IMR-90 (cell line): ENCODE measurements at regions not wholly inside any gene's neighbourhood (a gene's known extent, or its start where the extent isn't known, plus 50 kb on each side); places are given as distances from the start of the nearest gene placed in this dataset.

Experiments used
- ATAC-seq: fragments of 200-7000 bp; cut with Tn5 transposase; 2 replicates; pipeline ENCODE4 v1.9.1; 2020; ENCODE audit warnings: low read depth, mild to moderate bottlenecking, moderate library complexity
- BruUV-seq: library from RNA; stranded (reverse); fragments of 400-500 nt; replicated peaks from 2 replicates; lab custom pipeline; 2021; lab: Mats Ljungman, UMichigan
- CTCF ChIA-PET: fragments of 300-600 bp; formaldehyde crosslinking; extraction: SDS; loops from one replicate; lab custom pipeline; 2021; ENCODE audit warnings: antibody characterized with exemption; lab: Yijun Ruan, JAX
- POLR2A ChIA-PET: fragments of 300-600 bp; sonication (Branson Sonifier 250); formaldehyde crosslinking; loops from one replicate; lab custom pipeline; 2022; ENCODE audit warnings: antibody characterized with exemption; ENCODE audit not compliant: unreplicated experiment; lab: Charles Lee
- DNase-seq: peaks from one replicate; pipeline ENCODE4 v3.0.0; 2013
- H2AFZ ChIP-seq: replicated peaks from 2 replicates; pipeline ENCODE3; 2013; ENCODE audit warnings: low read length, mild to moderate bottlenecking; ENCODE audit not compliant: poor library complexity
- H2AK5ac ChIP-seq: 2 replicates; pipeline ENCODE4 v1.6.1; 2013; ENCODE audit warnings: low read depth, low read length, inconsistent platforms
- H2AK9ac ChIP-seq: replicated peaks from 2 replicates; pipeline ENCODE3; 2013; ENCODE audit warnings: mild to moderate bottlenecking, low read depth, low read length, moderate library complexity; ENCODE audit not compliant: poor library complexity
- H2BK120ac ChIP-seq: 2 replicates; pipeline ENCODE4 v1.6.1; 2013; ENCODE audit warnings: low read depth, low read length, inconsistent platforms
- H2BK15ac ChIP-seq: 3 replicates; pipeline ENCODE4 v1.6.1; 2013; ENCODE audit warnings: low read depth, low read length, inconsistent platforms
- H2BK20ac ChIP-seq: 2 replicates; pipeline ENCODE4 v1.6.1; 2013; ENCODE audit warnings: low read depth, mild to moderate bottlenecking, inconsistent platforms, low read length, moderate library complexity
- H2BK5ac ChIP-seq: 2 replicates; pipeline ENCODE4 v1.6.1; 2013; ENCODE audit warnings: mild to moderate bottlenecking, low read depth, low read length, inconsistent platforms; ENCODE audit not compliant: poor library complexity, severe bottlenecking
- H3K14ac ChIP-seq: replicated peaks from 2 replicates; pipeline ENCODE4 v1.6.1; 2013; ENCODE audit warnings: low read depth, low read length, inconsistent platforms
- H3K18ac ChIP-seq: 2 replicates; pipeline ENCODE4 v1.6.1; 2013; ENCODE audit warnings: low read depth, low read length, control low read depth
- H3K23ac ChIP-seq: 2 replicates; pipeline ENCODE4 v1.6.1; 2013; ENCODE audit warnings: low read depth, low read length, inconsistent platforms
- H3K27ac ChIP-seq: 2 replicates; pipeline ENCODE4 v1.5.1; 2013; ENCODE audit warnings: mild to moderate bottlenecking, control low read depth, low read length; ENCODE audit not compliant: insufficient read depth
- H3K27me3 ChIP-seq: 2 replicates; pipeline ENCODE4 v1.6.1; 2013; ENCODE audit warnings: low read length; ENCODE audit not compliant: control insufficient read depth, insufficient read depth
- H3K36me3 ChIP-seq: 2 replicates; pipeline ENCODE4 v1.6.1; 2013; ENCODE audit warnings: low read length, mixed read lengths; ENCODE audit not compliant: control insufficient read depth, insufficient read depth
- H3K4ac ChIP-seq: 2 replicates; pipeline ENCODE4 v1.6.1; 2013; ENCODE audit warnings: low read depth, low read length, inconsistent platforms
- H3K4me1 ChIP-seq: 2 replicates; pipeline ENCODE4 v1.6.1; 2013; ENCODE audit warnings: low read length, mixed read lengths; ENCODE audit not compliant: control insufficient read depth, insufficient read depth
- H3K4me2 ChIP-seq: 2 replicates; pipeline ENCODE4 v1.6.1; 2013; ENCODE audit warnings: low read depth, mild to moderate bottlenecking, control low read depth, low read length, moderate library complexity
- H3K4me3 ChIP-seq: 2 replicates; pipeline ENCODE4 v1.5.1; 2013; ENCODE audit warnings: low read depth, mild to moderate bottlenecking, control low read depth, low read length, moderate library complexity; ENCODE audit not compliant: insufficient read depth
- H3K56ac ChIP-seq: 2 replicates; pipeline ENCODE4 v1.6.1; 2013; ENCODE audit warnings: low read length, inconsistent platforms; ENCODE audit not compliant: insufficient read depth; ENCODE audit errors: extremely low read depth
- H3K79me1 ChIP-seq, 2 experiments: 2 replicates each; pipeline ENCODE4 v1.6.1; 2013; ENCODE audit warnings: low read length in 2 of 2, inconsistent platforms in 1 of 2, low read depth in 1 of 2
- H3K9ac ChIP-seq: 2 replicates; pipeline ENCODE4 v1.6.1; 2013; ENCODE audit warnings: low read depth, low read length, control low read depth
- H3K9me1 ChIP-seq: 2 replicates; pipeline ENCODE4 v1.6.1; 2013; ENCODE audit warnings: low read length, inconsistent platforms; ENCODE audit not compliant: insufficient read depth
- H3K9me3 ChIP-seq: 2 replicates; pipeline ENCODE4 v1.6.1; 2013; ENCODE audit warnings: low read length; ENCODE audit not compliant: control insufficient read depth, insufficient read depth
- H4K20me1 ChIP-seq: 2 replicates; pipeline ENCODE4 v1.6.1; 2013; ENCODE audit warnings: low read length, inconsistent platforms; ENCODE audit not compliant: insufficient read depth
- H4K5ac ChIP-seq: 2 replicates; pipeline ENCODE4 v1.6.1; 2013; ENCODE audit warnings: mild to moderate bottlenecking, low read depth, low read length, control low read depth
- H4K8ac ChIP-seq, 2 experiments: 2 replicates each; pipeline ENCODE4 v1.6.1; 2013; ENCODE audit warnings: low read depth in 2 of 2, low read length in 2 of 2, control low read depth in 1 of 2, inconsistent platforms in 1 of 2
- H4K91ac ChIP-seq: 2 replicates; pipeline ENCODE4 v1.6.1; 2013; ENCODE audit warnings: low read depth, low read length, inconsistent platforms; ENCODE audit not compliant: insufficient read depth
- BHLHE40 ChIP-seq: fragments of 150-350 bp; IDR thresholded peaks from 2 replicates; pipeline ENCODE4 v1.6.1; 2016; ENCODE audit warnings: mild to moderate bottlenecking, low read depth, low read length
- CEBPB ChIP-seq: IDR thresholded peaks from 2 replicates; pipeline ENCODE4 v1.6.1; 2012; ENCODE audit warnings: low read depth, low read length, improper control_type of control experiment
- CHD1 ChIP-seq: IDR thresholded peaks from 2 replicates; pipeline ENCODE4 v1.6.1; 2012; ENCODE audit warnings: low read depth, low read length, improper control_type of control experiment
- FOS ChIP-seq: fragments of 150-350 bp; IDR thresholded peaks from 2 replicates; pipeline ENCODE4 v1.6.1; 2016; ENCODE audit warnings: low read depth, low read length
- MAFK ChIP-seq: IDR thresholded peaks from 2 replicates; pipeline ENCODE4 v1.6.1; 2012; ENCODE audit warnings: low read depth, low read length, improper control_type of control experiment
- MAZ ChIP-seq: IDR thresholded peaks from 2 replicates; pipeline ENCODE4 v1.6.1; 2012; ENCODE audit warnings: low read depth, mild to moderate bottlenecking, low read length, improper control_type of control experiment, moderate library complexity, borderline replicate concordance
- MXI1 ChIP-seq: IDR thresholded peaks from 2 replicates; pipeline ENCODE4 v1.6.1; 2012; ENCODE audit warnings: low read depth, mild to moderate bottlenecking, low read length, moderate library complexity, borderline replicate concordance
- NFE2L2 ChIP-seq: fragments of 150-350 bp; IDR thresholded peaks from 2 replicates; pipeline ENCODE4 v1.6.1; 2016; ENCODE audit warnings: low read depth, mild to moderate bottlenecking, low read length
- POLR2A ChIP-seq: IDR thresholded peaks from 2 replicates; pipeline ENCODE4 v1.6.1; 2012; ENCODE audit warnings: mild to moderate bottlenecking, low read depth, low read length
- RCOR1 ChIP-seq: IDR thresholded peaks from 2 replicates; pipeline ENCODE4 v1.6.1; 2012; ENCODE audit warnings: mild to moderate bottlenecking, low read length, improper control_type of control experiment; ENCODE audit not compliant: insufficient replicate concordance
- RFX5 ChIP-seq: IDR thresholded peaks from 2 replicates; pipeline ENCODE4 v1.8.0; 2012; ENCODE audit warnings: low read depth, mild to moderate bottlenecking, low read length, moderate library complexity
- SMC3 ChIP-seq: fragments of 150-350 bp; IDR thresholded peaks from 2 replicates; pipeline ENCODE4 v1.6.1; 2016; ENCODE audit warnings: low read depth, mild to moderate bottlenecking, antibody characterized with exemption, low read length, moderate library complexity
- WGBS, 2 experiments: methylation state at CpG; one replicate each; pipeline versions ENCODE4 v1.1.5 to v1.1.7; 2013; ENCODE audit warnings: missing lambda C conversion rate in 2 of 2; ENCODE audit not compliant: insufficient read length in 1 of 2; ENCODE audit errors: extremely low coverage in 2 of 2; 5-methylcytosine and 5-hydroxymethylcytosine counted together
- dilution Hi-C: fragments of 300-500 bp; cut with HindIII; formaldehyde crosslinking; loops from one replicate; pipeline ENCODE4 v1.14.3; 2018; ENCODE audit warnings: low sequenced_read_pairs; ENCODE audit not compliant: unreplicated experiment
- in situ Hi-C: fragments of 300-500 bp; cut with MboI; formaldehyde crosslinking; loops from 3 replicates; pipeline ENCODE4 v1.14.3; 2019; ENCODE audit warnings: low sequenced_read_pairs, inconsistent platforms, mixed read lengths
- intact Hi-C: fragments of 100-400 bp; cut with micrococcal nuclease; formaldehyde crosslinking; loops from 2 replicates; pipeline ENCODE4 v1.10.0; 2022
- TF ChIP-seq, protein P1 (sequence below): fragments of 150-350 bp; IDR thresholded peaks from 2 replicates; pipeline ENCODE4 v1.6.1; 2017; ENCODE audit warnings: mild to moderate bottlenecking, antibody characterized with exemption, low read length, low read depth
- TF ChIP-seq, protein P2 (sequence below): fragments of 150-350 bp; IDR thresholded peaks from 2 replicates; pipeline ENCODE4 v1.6.1; 2016; ENCODE audit warnings: low read depth, mild to moderate bottlenecking, low read length, moderate library complexity, borderline replicate concordance
- TF ChIP-seq, protein P3 (sequence below): conservative IDR thresholded peaks from 2 replicates; pipeline ENCODE4 v1.5.1; 2012; ENCODE audit warnings: mild to moderate bottlenecking, low read depth, low read length, improper control_type of control experiment

DNA sequence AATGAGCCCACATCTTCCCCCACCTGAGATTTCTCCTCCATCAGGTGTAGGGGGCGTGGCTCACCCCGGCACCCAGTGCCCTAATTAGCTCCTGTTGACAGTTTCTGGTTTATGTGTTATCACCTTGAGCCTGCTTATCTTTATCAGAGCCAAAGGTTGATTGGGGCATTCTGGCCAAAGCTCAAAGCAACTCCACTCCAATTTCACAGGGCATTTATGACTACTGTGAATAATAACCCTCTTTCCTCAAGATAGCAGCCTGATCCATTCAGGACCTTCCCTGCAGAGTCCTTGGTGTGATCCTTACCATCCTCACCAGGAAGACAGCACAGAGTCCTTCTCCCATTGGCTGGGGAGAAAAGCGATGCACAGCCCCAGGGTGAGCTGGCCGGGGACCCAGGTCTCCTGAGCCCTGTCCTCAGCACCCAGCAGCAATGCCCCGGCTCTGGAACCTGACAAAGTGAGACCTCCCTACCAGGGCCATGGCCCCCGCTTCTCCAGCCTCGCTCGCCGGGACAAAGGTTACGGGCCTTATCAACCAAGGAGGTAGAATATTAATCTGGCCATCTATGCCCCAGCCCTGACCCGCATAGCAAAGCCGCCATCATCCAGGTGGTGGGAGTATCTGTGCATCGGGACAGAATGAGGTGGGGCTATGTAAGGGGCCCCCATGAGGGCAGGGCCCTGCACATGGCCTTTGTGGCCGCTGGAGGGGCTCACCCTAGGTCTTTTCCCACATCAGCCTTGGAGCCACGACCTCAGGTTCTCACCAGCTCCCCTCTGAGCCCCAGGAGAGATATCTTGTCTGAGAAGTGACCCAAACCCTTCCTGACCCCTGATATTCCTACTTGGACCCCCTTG, 64.5 kb downstream of the ZFP36L2 start:
- intact Hi-C loops: no loop called here
- no peaks in the 10 kb centered on the region for H3K27me3 ChIP-seq
- H3K36me3 ChIP-seq: no peaks in the 10 kb centered on the region
- H4K20me1 ChIP-seq: no peaks in the 10 kb centered on the region
- H3K56ac ChIP-seq: no peak overlapping the region
- H4K5ac ChIP-seq: no peak overlapping the region
- no peak overlapping the region for H4K8ac ChIP-seq
- no peak overlapping the region for H3K18ac ChIP-seq
- BruUV-seq: no TSS peak
- in situ Hi-C loops: no loop called here
- POLR2A ChIA-PET: no interaction called here
- no peaks in the 10 kb centered on the region for H3K79me1 ChIP-seq
- H3K9me1 ChIP-seq: 0 out of 2 replicates have a peak, but pooled peaks cover 12% of the 10 kb centered on the region
- CTCF ChIA-PET: no interaction called here
- H3K9me3 ChIP-seq: no peaks in the 10 kb centered on the region
- DNase-seq (no peak), ATAC-seq (no peak)
- no peak overlapping the region for H2BK120ac ChIP-seq
- peaks cover 18% of the 10 kb centered on the region for H3K4me1 ChIP-seq
- H3K23ac ChIP-seq: no peak overlapping the region
- H2BK15ac ChIP-seq: no peak overlapping the region; the same call in 2 of the 3 replicates
- H2AFZ ChIP-seq: no peak overlapping the region
- H2BK5ac ChIP-seq: no peak overlapping the region
- H3K27ac ChIP-seq: no peak overlapping the region
- no peak overlapping the region for H3K14ac ChIP-seq
- no peak overlapping the region for H3K4me2 ChIP-seq
- H2BK20ac ChIP-seq: no peak overlapping the region
- dilution Hi-C loops: no loop called here
- H3K4ac ChIP-seq: no peak overlapping the region; the same call in 1 of the 2 replicates
- no peak overlapping the region for H3K9ac ChIP-seq
- no peak overlapping the region for H2AK9ac ChIP-seq
- no peak overlapping the region; the same call in 1 of the 2 replicates for H4K91ac ChIP-seq
- no CpG with 5 or more reads among the region's 15 CpGs for WGBS, 2 experiments
- H2AK5ac ChIP-seq: peak overlapping the region; percentile 16; the same call in 1 of the 2 replicates
- H3K4me3 ChIP-seq: no peak overlapping the region
- TF ChIP-seq CEBPB (no peak), SMC3 (no peak), CHD1 (no peak), RCOR1 (no peak), POLR2A (no peak), MAZ (no peak), NFE2L2 (no peak), FOS (no peak), MXI1 (no peak), RFX5 (no peak), BHLHE40 (no peak), MAFK (no peak)
- TF ChIP-seq, protein P1, sequence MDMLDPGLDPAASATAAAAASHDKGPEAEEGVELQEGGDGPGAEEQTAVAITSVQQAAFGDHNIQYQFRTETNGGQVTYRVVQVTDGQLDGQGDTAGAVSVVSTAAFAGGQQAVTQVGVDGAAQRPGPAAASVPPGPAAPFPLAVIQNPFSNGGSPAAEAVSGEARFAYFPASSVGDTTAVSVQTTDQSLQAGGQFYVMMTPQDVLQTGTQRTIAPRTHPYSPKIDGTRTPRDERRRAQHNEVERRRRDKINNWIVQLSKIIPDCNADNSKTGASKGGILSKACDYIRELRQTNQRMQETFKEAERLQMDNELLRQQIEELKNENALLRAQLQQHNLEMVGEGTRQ: no peak
- TF ChIP-seq, protein P2, sequence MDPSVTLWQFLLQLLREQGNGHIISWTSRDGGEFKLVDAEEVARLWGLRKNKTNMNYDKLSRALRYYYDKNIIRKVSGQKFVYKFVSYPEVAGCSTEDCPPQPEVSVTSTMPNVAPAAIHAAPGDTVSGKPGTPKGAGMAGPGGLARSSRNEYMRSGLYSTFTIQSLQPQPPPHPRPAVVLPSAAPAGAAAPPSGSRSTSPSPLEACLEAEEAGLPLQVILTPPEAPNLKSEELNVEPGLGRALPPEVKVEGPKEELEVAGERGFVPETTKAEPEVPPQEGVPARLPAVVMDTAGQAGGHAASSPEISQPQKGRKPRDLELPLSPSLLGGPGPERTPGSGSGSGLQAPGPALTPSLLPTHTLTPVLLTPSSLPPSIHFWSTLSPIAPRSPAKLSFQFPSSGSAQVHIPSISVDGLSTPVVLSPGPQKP: no peak
- TF ChIP-seq, protein P3, sequence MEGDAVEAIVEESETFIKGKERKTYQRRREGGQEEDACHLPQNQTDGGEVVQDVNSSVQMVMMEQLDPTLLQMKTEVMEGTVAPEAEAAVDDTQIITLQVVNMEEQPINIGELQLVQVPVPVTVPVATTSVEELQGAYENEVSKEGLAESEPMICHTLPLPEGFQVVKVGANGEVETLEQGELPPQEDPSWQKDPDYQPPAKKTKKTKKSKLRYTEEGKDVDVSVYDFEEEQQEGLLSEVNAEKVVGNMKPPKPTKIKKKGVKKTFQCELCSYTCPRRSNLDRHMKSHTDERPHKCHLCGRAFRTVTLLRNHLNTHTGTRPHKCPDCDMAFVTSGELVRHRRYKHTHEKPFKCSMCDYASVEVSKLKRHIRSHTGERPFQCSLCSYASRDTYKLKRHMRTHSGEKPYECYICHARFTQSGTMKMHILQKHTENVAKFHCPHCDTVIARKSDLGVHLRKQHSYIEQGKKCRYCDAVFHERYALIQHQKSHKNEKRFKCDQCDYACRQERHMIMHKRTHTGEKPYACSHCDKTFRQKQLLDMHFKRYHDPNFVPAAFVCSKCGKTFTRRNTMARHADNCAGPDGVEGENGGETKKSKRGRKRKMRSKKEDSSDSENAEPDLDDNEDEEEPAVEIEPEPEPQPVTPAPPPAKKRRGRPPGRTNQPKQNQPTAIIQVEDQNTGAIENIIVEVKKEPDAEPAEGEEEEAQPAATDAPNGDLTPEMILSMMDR: no peak
